ENCODE measurements at regions not wholly inside any gene's neighbourhood (a gene's known extent, or its start where the extent isn't known, plus 50 kb on each side); places are given as distances from the start of the nearest gene placed in this dataset.
"Not testable (repeated sequence)": the region's sequence is repeated elsewhere in the genome, so short reads cannot be mapped to it uniquely, and the experiment has no call there.

- DNase-seq (ENCODE audit: low read depth) = no peak
These were observed 124.1 kb upstream of the NEIL3 start for GRCh38 chr4:177185579-177185978.

- no peak for DNase-seq (ENCODE audit: low read depth)
These were observed 122.3 kb upstream of the NEIL3 start for GRCh38 chr4:177187371-177187770.

- DNase-seq (ENCODE audit: low read depth) = no peak
These were observed 118.6 kb upstream of the NEIL3 start for GRCh38 chr4:177190995-177191580.

GRCh38 chr4:177191586-177191985 lies 118.1 kb upstream of the NEIL3 start:
- no peak for DNase-seq (ENCODE audit: low read depth)

- DNase-seq (ENCODE audit: low read depth) = no peak
These were observed 117.7 kb upstream of the NEIL3 start for GRCh38 chr4:177191991-177192390.

GRCh38 chr4:177193024-177193715 lies 116.5 kb upstream of the NEIL3 start:
- DNase-seq (ENCODE audit: low read depth) = not testable (repeated sequence)

- DNase-seq (ENCODE audit: low read depth) = no peak
These were observed 114.8 kb upstream of the NEIL3 start for GRCh38 chr4:177194906-177195305.

GRCh38 chr4:177196615-177197014 lies 113.1 kb upstream of the NEIL3 start:
- DNase-seq (ENCODE audit: low read depth) = no peak

- DNase-seq (ENCODE audit: low read depth) = no peak
These were observed 108.1 kb upstream of the NEIL3 start for GRCh38 chr4:177201614-177202013.

- DNase-seq (ENCODE audit: low read depth) = no peak
These were observed 105.5 kb upstream of the NEIL3 start for GRCh38 chr4:177204126-177204525.

GRCh38 chr4:177214935-177215334 lies 94.7 kb upstream of the NEIL3 start:
- DNase-seq (ENCODE audit: low read depth) = no peak

- DNase-seq (ENCODE audit: low read depth) = no peak
These were observed 89.3 kb upstream of the NEIL3 start for GRCh38 chr4:177220376-177220775.

GRCh38 chr4:177222781-177223180 lies 86.9 kb upstream of the NEIL3 start:
- DNase-seq (ENCODE audit: low read depth) = no peak

- DNase-seq (ENCODE audit: low read depth) = no peak
These were observed 84.1 kb upstream of the NEIL3 start for GRCh38 chr4:177225605-177226004.

GRCh38 chr4:177227636-177228035 lies 82.0 kb upstream of the NEIL3 start:
- no peak for DNase-seq (ENCODE audit: low read depth)

- no peak for DNase-seq (ENCODE audit: low read depth)
These were observed 81.1 kb upstream of the NEIL3 start for GRCh38 chr4:177228599-177228998.

- DNase-seq (ENCODE audit: low read depth) = no peak
These were observed 80.3 kb upstream of the NEIL3 start for GRCh38 chr4:177229331-177229730.

GRCh38 chr4:177232473-177232872 lies 77.2 kb upstream of the NEIL3 start:
- DNase-seq (ENCODE audit: low read depth) = no peak

GRCh38 chr4:177235026-177235425 lies 74.6 kb upstream of the NEIL3 start:
- no peak for DNase-seq (ENCODE audit: low read depth)

GRCh38 chr4:177236886-177237285 lies 72.8 kb upstream of the NEIL3 start:
- no peak for DNase-seq (ENCODE audit: low read depth)

- DNase-seq (ENCODE audit: low read depth) = no peak
These were observed 72.4 kb upstream of the NEIL3 start for GRCh38 chr4:177237291-177237690.

- DNase-seq (ENCODE audit: low read depth) = no peak
These were observed 70.2 kb upstream of the NEIL3 start for GRCh38 chr4:177239477-177239876.

GRCh38 chr4:177239878-177240277 lies 69.8 kb upstream of the NEIL3 start:
- DNase-seq (ENCODE audit: low read depth) = no peak

GRCh38 chr4:177242651-177243286 lies 66.9 kb upstream of the NEIL3 start:
- DNase-seq (ENCODE audit: low read depth) = no peak

Data from T-helper 22 cell (primary cell).